HG02870 (cell line): ENCODE measurements at regions not wholly inside any gene's neighbourhood (a gene's known extent, or its start where the extent isn't known, plus 50 kb on each side); places are given as distances from the start of the nearest gene placed in this dataset.

Experiments
- ATAC-seq: cut with Tn5 transposase; IDR thresholded peaks from one replicate; pipeline ENCODE4 v1.9.1; 2021; ENCODE audit warnings: mild to moderate bottlenecking, moderate library complexity; ENCODE audit not compliant: unreplicated experiment

GRCh38 chr14:84750284-84750683, 779.7 kb upstream of the FLRT2 start:
- ATAC-seq: no peak

GRCh38 chr14:84750763-84751554, 779.0 kb upstream of the FLRT2 start:
- ATAC-seq: no peak

GRCh38 chr14:84751745-84752144, 778.2 kb upstream of the FLRT2 start:
- no peak for ATAC-seq

DNA sequence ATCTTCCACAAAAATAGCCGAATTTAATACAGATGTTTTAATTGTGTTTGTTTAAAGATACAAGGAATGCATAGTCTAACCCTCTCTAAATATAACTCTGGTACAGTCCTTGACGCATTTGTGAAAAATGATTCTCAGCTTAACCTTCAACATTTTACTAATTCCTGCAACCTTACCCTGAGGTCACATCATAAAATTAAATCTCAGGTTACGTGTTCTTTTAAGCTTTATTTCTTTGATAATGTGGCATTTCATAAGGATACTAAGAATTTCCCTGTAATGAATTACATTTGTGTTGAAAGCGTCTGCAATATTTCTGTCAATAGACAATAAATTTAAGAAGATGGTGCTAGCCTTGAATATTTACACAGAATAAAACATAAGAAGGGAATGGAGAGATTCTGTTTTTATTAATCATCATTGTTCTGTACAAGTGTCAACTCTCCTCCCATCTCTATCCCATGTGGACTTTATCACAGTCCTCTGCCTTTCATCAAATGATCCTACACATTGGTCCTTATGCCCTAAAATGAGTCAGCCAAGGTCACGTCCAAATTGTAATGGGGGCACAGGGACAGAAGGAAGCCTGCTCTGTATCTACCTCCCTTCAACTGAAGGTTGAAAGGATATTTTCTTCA, 769.3 kb upstream of the FLRT2 start:
- no peak for ATAC-seq

GRCh38 chr14:84767434-84767833, 762.5 kb upstream of the FLRT2 start:
- no peak for ATAC-seq

GRCh38 chr14:84770030-84770429, 759.9 kb upstream of the FLRT2 start:
- no peak for ATAC-seq

GRCh38 chr14:84777356-84777755, 752.6 kb upstream of the FLRT2 start:
- ATAC-seq: no peak

- ATAC-seq: no peak
Observed at GRCh38 chr14:84782902-84783301, 747.0 kb upstream of the FLRT2 start.

- no peak for ATAC-seq
Observed at GRCh38 chr14:84783511-84783910, 746.4 kb upstream of the FLRT2 start.

- no peak for ATAC-seq
Observed at GRCh38 chr14:84785996-84786395, 743.9 kb upstream of the FLRT2 start.

- no peak for ATAC-seq
Observed at GRCh38 chr14:84789012-84789411, 740.9 kb upstream of the FLRT2 start.

GRCh38 chr14:84792722-84793410, 737.1 kb upstream of the FLRT2 start:
- ATAC-seq: no peak

DNA sequence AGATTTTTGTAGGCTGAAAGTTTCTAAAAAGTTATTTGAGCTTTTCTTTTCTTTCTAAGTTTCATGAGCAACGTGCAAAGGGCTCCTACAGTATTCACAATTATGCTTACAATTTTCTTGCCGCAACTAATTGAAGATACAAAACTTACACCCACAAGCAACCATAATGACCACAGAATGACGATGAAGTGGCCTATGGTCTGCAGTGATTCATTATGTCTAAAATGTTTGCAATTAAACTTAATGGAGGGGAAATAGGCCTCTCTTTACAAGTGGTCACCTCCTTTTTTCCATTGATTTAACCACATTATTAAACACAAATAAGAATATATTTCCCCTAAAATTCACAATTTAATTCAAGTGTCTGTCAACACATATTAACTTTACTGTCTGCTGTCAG, 732.6 kb upstream of the FLRT2 start:
- ATAC-seq: no peak

- no peak for ATAC-seq
Observed at GRCh38 chr14:84804468-84804867, 725.5 kb upstream of the FLRT2 start.

DNA sequence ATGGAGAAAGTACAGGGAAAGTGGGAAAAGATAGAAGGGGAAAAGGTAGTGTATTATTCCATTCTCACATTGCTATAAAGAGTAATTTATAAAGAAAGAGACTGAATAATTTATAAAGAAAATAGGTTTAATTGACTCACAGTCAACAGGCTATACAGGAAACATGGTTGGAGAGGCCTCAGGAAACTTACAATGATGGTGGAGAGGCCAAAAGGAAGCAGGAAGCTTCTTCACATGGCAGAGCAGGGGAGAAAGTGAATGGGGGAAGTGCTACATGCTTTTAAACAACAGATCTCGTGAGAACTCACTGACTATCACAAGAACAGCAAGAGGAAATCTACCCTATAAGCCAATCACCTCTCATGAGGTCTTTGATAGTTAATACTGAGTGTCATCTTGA, 725.0 kb upstream of the FLRT2 start:
- ATAC-seq: no peak

DNA sequence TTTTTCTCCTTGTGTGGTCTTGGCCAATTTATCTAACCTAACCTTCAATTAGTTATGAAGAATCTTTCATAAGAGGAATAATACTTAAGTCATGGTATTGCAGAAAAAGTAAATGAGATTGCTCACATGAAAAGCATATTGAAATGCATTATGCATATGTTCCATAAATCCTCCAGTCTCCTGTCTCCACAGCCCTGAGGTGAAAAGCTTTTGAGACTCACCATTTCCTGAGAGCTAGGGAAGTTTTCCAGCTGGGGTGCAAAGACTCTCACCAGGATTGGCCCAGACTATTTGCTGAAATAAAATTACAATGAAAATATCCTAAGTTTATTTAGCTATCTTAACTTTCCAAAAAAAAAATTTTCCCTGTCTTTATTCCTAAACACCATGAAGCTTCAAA, 723.8 kb upstream of the FLRT2 start:
- ATAC-seq: no peak

DNA sequence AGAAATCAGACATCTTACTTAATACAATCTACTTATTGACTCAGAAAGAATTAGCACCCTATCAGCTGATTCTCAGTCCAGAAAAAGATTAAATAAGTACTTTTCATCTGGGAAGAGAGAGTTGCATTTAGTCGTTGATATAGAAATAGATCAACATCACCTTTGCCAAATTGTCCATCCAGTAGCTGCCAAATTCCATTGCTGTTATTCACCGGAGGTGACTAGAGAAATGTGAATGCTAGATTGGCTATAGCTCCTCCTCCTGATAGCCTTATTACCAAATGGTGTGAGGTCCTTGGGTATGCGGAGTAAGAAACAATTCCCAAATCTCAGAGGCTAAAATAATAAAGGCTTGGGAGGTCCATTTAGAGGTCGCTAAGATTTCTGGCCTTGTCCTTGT, 723.3 kb upstream of the FLRT2 start:
- ATAC-seq: no peak

GRCh38 chr14:84807673-84808072, 722.3 kb upstream of the FLRT2 start:
- no peak for ATAC-seq

- no peak for ATAC-seq
Observed at GRCh38 chr14:84809158-84809557, 720.8 kb upstream of the FLRT2 start.

GRCh38 chr14:84814391-84814790, 715.6 kb upstream of the FLRT2 start:
- ATAC-seq: no peak

DNA sequence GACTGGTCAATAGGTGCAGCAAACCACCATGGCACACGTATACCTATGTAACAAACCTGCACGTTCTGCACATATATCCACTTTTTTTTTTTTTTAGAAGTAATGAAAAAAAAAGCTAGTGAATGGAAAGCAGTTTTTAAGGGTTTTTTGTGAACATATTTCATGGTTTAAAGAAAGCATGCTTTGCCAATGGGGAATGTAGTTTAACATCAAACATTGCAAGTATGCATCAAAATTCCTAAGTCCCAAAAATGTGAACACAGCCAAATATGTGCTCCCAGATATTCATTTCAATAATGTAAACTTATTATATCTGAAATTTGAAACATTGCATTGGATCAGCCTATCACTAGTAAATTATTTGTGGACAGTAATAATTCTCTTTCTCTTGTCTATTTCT, 710.4 kb upstream of the FLRT2 start:
- ATAC-seq: no peak
